ENCODE measurements at regions not wholly inside any gene's neighbourhood (a gene's known extent, or its start where the extent isn't known, plus 50 kb on each side); places are given as distances from the start of the nearest gene placed in this dataset.

DNA sequence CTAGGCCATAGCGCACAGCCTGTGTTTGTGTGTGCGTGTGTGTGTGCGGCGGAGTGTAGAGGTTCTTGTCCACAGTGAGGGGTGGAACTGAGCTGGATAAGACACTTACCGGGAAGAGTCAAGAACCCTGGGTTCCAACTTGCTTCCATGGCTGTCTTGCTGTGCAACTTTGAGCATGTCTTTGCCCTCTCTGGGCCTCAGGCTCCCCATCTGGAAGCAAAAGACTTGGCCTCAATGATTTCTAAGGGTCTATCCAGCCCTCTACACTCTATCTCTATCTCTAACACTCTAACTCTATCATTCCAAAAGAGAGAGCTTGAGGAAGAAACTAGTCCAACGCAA, 121.3 kb upstream of the PJA1 start:
- Histone ChIP-seq H3K56ac (ENCODE audit: insufficient read length, low read depth, low read length) (no peak overlapping the region), H3K79me2 (ENCODE audit: insufficient read depth, low read length) (no peaks in the 10 kb centered on the region), H3K79me1 (ENCODE audit: insufficient read depth, low read depth, low read length, poor library complexity, severe bottlenecking) (no peaks in the 10 kb centered on the region), H2BK12ac (ENCODE audit: insufficient read length, low read depth, low read length) (no peak overlapping the region), H2BK15ac (ENCODE audit: low read depth, low read length) (no peak overlapping the region), H2AK5ac (ENCODE audit: insufficient read length, low read length) (no peak overlapping the region), H3K4me1 (ENCODE audit: insufficient read depth, low read length) (no peaks in the 10 kb centered on the region), H3T11ph (ENCODE audit: low read length) (no peak overlapping the region), H3K4ac (ENCODE audit: low read depth, low read length) (no peak overlapping the region), H3K23ac (ENCODE audit: insufficient read length, low read depth, low read length) (no peak overlapping the region), H2BK5ac (ENCODE audit: insufficient read length, low read length) (no peak overlapping the region), H3K4me2 (ENCODE audit: insufficient read depth, insufficient read length, low read length) (no peak overlapping the region), H3K27me3 (ENCODE audit: insufficient read depth, low read length) (peaks cover 22% of the 10 kb centered on the region), H3K27ac (ENCODE audit: insufficient read length, low read depth, low read length) (no peak overlapping the region), H4K20me1 (ENCODE audit: control insufficient read depth, insufficient read depth, insufficient read length) (no peaks in the 10 kb centered on the region), H3K14ac (ENCODE audit: insufficient read depth, low read length) (no peak overlapping the region), H4K8ac (replicated peaks; ENCODE audit: insufficient read length, low read depth, low read length) (no peak overlapping the region), H2AFZ (ENCODE audit: low read length) (no peak overlapping the region), H4K91ac (ENCODE audit: insufficient read length, low read depth, low read length) (no peak overlapping the region), H3K9me3 (ENCODE audit: control insufficient read depth, low read depth, low read length) (peaks cover 1% of the 10 kb centered on the region), H4K5ac (ENCODE audit: insufficient read length, low read depth, low read length) (no peak overlapping the region), H2BK20ac (ENCODE audit: low read depth, low read length, poor library complexity, severe bottlenecking) (no peak overlapping the region), H3K18ac (ENCODE audit: insufficient read length, low read depth, low read length) (no peak overlapping the region), H2BK120ac (ENCODE audit: low read depth, low read length, poor library complexity, severe bottlenecking) (no peak overlapping the region), H3K23me2 (ENCODE audit: insufficient read length, low read depth, low read length, poor library complexity, severe bottlenecking) (no peaks in the 10 kb centered on the region), H3K9ac (ENCODE audit: extremely low read depth, insufficient read length, low read length) (no peak overlapping the region)
- TF ChIP-seq, protein P1, sequence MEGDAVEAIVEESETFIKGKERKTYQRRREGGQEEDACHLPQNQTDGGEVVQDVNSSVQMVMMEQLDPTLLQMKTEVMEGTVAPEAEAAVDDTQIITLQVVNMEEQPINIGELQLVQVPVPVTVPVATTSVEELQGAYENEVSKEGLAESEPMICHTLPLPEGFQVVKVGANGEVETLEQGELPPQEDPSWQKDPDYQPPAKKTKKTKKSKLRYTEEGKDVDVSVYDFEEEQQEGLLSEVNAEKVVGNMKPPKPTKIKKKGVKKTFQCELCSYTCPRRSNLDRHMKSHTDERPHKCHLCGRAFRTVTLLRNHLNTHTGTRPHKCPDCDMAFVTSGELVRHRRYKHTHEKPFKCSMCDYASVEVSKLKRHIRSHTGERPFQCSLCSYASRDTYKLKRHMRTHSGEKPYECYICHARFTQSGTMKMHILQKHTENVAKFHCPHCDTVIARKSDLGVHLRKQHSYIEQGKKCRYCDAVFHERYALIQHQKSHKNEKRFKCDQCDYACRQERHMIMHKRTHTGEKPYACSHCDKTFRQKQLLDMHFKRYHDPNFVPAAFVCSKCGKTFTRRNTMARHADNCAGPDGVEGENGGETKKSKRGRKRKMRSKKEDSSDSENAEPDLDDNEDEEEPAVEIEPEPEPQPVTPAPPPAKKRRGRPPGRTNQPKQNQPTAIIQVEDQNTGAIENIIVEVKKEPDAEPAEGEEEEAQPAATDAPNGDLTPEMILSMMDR (conservative IDR thresholded peaks at IDR 0.05) = no peak
- Mint-ChIP-seq H3K27me3 (ENCODE audit: low read depth) (peaks cover 94% of the 10 kb centered on the region), H3K4me3 (no peak overlapping the region), H3K9me3 (peaks cover 80 to 85% of the 10 kb centered on the region in 2 experiments), H3K36me3 (ENCODE audit: insufficient read depth in 1 of 3, low read depth in 3 of 3) (peaks cover 0 to 6% (median 0%) of the 10 kb centered on the region in 3 experiments; a peak in 4 of 7 replicates), H3K27ac (no peak overlapping the region), H3K4me1 (peaks cover 6 to 27% of the 10 kb centered on the region in 2 experiments)
- WGBS (ENCODE audit: extremely low coverage, insufficient read length, low lambda C conversion rate) = no CpG with 5 or more reads among the region's 6 CpGs
- DNase-seq = no peak
